NCI-H1417 (cell line): ENCODE measurements at regions not wholly inside any gene's neighbourhood (a gene's known extent, or its start where the extent isn't known, plus 50 kb on each side); places are given as distances from the start of the nearest gene placed in this dataset.

Experiments
- DNase-seq, 3 experiments: peaks; one replicate each; lab custom pipeline; 2025; lab: John Stamatoyannopoulos, UW

DNA sequence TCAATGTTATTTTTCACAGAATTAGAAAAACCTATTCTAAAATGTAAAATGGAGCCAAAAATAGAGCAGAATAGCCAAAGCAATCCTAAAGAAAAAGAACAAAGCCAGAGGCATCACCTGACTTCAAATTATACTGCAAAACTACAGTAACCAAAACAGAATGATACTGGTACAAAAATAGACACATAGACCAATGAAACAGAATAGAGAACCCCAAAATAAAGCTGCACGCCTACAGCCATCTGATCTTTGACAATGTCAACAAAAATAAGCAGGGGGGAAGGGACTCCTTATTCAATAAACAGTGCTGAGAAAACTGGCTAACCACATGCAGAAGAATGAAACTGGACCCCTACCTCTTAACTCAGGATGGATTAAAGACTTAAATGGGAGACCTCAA is 65.8 kb upstream of the PDE4D start:
- DNase-seq, result no peak

DNA sequence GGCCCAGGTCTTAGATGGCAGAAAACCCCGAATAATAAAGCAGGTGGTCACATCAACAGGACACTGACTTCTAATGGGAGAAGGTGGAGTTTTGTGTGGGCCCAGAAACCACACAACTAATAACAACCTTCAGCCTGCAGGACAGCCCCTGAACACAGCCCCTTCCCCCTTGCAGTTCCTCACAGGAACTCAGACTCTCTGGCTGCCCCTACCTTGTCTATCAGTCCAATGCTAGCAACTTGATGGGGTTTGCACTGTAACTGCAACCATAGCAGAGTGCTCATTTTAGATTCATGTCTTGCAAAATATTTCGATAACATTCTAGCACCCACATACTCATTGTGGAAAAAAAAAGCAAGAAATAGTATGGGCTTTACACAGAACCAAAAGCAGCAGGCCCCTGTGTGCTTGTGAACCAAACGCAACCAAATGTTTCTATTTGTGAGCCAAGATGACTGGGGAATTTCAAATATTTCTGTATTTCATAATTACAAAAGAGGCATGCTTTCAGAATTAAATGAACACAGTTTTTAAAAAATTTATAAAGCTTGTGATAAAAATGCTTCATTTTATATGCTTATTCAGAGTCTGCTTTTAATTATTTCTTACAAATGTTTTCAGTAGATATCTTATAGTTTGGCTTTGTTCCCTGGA is 62.7 kb upstream of the PDE4D start:
- no peak for DNase-seq

DNA sequence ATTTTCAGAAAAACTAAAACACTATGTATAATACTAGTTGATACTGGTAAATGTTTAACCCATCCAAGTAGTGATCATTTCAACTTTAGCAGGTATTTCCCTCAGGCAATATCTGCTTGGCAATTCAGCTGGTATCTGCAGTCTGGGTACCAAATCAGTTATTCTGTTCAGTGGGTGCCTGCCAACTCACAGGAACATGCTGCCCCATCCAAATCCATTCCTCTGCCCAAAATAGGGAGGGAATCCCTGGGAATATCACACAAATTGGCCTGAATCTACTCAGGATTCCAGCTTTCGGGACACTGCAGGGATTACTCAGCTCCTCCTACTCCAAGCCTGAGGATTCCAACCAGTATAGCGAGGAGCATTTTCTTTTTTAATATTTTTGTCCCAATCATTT is 61.7 kb upstream of the PDE4D start:
- DNase-seq, result no peak

DNA sequence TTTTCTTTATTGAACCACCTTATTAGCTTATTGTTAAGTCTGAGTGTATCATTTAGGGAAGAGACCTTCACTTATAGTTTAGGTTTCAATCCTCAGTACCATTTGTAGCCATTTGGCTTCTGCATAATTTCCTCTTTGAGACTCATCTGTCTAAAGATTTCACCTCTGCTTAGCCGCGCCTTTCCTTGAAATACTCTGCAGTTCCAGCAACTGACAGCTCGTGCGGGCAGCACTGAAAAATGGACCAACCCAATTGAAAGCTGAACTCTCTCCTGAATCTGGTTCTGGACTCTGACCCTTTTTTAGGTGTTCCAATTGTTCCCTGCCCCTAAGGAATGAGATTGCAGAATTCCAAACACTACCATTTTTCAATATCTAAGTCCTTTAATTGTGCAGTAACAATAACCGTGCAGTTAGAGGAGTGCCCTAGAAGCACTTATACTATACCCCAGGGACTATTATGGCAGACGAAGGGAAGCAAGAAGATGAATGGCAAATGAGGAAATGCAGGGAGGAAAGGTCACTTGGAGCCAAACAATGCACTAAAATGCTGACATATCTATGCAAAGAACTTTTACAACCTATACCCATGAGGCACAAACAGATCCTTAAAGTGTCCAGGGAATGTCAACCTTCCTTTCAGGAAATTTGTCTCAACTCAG is 50.1 kb upstream of the PDE4D start:
- peak in 1 of 3 experiments; percentile 88 for DNase-seq
